GM18909 (cell line): ENCODE measurements at regions not wholly inside any gene's neighbourhood (a gene's known extent, or its start where the extent isn't known, plus 50 kb on each side); places are given as distances from the start of the nearest gene placed in this dataset.
"Not testable (repeated sequence)": the region's sequence is repeated elsewhere in the genome, so short reads cannot be mapped to it uniquely, and the experiment has no call there.

Source experiments
- ATAC-seq: cut with Tn5 transposase; IDR thresholded peaks from one replicate; pipeline ENCODE4 v1.9.1; 2021; ENCODE audit warnings: mild to moderate bottlenecking; ENCODE audit not compliant: unreplicated experiment, poor library complexity

DNA sequence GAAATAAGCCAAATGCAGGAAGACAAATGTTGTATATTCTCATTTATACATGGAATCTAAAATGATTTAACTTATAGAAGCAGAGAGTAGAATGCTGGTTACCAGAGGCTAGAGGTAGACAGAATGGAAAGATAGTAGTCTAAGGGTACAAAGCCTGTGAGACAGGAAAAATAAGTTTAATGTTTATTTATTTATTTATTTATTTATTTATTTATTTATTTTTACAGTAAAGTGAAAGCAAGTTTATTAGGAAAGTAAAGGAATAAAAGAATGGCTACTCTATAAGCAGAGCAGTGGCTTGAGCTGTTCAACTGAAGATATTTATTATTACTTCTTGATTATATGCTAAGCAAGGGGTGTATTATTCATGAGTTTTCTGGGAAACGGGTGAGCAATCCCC lies 203.2 kb downstream of the LAS1L start:
- no peak for ATAC-seq

DNA sequence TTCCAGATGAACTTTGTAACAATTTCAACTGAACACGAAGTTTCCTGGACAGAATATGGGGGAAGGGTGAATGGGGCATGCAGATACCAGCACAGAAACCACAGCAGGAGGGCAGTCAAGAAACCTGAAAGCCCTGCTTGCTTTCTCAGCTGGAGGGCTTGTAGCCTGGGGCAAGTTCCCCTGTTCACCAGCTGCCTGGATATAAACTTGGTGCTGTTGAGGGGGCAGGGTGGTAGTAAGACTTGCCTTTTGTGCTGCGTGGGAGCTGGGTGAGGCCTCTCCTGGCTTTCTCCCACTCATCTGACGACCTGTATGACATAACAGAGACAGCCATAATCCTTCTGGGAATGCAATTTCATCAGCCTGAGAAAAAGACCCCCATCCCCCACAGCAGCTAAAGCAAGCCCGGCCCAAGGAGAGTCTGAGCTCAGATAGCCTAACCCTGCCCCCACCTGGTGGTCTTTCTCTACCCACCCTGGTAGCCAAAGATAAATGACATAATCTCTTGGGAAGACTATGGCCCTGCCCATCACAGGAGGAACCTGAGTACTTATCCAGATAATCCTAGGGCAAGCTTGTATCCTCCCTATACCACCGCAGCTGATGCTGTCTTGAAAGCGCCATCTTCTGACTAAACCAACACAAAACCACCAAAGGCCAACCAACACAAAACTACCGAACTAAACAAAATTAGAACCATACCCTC lies 234.3 kb downstream of the LAS1L start:
- no peak for ATAC-seq

DNA sequence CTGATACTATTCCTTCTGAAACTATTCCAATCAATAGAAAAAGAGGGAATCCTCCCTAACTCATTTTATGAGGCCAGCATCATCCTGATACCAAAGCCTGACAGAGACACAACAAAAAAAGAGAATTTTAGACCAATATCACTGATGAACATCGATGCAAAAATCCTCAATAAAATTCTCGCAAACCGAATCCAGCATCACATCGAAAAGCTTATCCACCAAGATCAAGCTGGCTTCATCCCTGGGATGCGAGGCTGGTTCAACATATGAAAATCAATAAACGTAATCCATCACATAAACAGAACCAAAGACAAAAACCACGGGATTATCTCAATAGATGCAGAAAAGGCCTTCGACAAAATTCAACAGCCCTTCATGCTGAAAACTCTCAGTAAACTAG lies 251.7 kb downstream of the LAS1L start:
- ATAC-seq, result not testable (repeated sequence)

DNA sequence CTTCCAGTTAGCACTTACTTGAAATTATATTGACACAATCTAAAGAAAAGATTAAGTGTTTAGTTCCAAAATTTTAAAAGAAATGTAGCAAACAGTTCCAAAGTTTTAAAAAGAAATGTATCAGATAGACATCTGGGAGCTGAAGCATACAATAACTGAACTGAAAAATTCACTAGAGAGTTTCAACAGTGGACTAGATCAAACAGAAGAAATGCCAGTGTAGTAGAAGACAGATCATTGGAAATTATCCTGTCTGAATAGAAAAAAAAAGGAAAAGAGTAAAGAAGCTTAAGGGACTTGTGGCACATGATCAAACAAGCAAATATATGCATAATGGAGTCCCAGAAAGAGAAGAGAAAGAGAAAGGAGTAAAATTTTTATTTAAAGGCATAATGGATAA lies 261.4 kb downstream of the LAS1L start:
- no peak for ATAC-seq

DNA sequence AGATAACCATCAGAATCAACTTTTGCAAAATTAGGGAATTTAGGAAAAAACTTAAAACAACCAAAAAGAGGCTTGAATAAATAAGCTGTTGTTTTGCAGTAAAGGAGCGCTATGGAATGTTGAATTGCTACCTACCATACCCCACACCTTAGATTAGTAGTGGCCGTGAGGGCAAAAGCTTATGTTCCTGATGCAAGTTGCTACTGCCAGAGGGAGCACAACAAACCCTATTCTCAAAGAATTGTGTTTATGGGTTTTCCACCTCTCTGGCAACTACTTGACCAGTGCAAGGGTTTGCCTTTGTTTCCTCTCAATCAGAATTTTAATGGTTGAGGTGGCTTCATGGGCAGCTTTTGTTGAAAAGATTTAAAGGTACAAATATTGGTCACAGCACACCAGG lies 268.1 kb downstream of the LAS1L start:
- no peak for ATAC-seq

DNA sequence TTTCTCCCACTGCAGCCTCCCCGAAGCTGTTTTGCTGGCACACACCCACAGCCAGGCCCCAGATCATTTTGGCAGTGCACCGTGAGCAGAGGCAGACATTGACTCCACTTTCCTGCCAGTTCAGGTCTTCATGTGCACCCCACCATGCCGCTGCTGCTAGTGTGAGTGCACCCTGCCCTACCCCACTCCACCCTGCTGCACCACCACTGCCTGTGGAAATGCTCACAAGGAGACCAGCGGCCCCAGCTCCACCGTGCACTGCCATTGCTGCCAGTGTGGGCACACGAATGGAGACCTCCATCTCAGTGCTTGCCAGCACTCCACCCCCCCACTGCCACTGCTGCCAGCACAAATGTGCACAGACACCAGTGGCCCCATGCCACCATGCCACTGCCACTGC lies 277.6 kb upstream of the ZC4H2 start:
- no peak for ATAC-seq

DNA sequence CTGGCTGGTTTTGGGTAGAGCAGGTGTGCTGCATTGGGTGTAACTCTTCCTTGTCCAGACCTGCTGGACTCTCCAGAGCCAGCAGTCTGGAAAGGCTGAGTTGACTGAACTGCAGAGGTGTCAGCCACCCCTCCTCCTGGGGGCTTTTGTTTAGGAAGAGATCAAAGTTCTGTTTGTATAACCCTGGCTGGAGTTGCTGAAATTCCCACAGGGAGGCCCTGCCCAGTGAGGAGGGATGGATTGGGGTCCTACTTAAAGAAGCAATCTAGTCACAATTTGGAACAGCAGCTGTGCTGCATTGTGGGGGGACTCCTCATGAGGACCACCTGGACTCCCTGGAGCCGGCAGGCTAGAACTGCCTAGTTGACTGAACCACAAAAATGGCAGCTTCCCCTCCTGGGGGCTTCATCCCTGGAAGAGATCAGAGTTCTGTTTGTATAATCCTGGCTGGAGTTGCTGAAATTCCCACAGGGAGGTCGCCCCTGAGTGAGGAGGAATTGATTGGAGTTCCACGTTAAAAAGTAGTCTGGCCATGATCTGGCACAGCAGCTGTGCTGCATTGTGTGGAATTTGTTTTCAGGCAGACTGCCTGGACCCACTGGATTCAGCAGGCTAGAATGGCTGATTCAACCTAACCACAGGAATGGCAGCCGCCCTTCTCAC lies 264.9 kb upstream of the ZC4H2 start:
- no peak for ATAC-seq

DNA sequence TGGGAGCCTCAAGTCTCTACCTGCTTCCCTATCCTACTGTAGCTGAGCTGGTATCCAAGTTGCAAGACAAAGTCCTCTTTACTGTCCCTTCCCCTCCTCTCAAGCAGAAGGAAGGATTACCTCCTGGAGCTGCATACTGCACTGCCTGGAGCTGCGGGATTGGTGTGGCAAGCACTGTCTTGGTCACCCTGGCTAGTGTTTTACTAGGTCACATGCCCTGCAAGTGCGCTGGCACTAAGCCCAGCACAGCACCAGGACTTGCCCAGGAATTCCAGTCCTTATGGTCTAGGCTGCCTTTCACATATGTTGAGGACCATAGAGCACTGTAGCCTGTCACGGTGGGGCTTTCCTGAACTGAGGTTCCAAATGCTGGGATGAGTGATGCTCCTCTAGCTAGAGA lies 227.3 kb upstream of the ZC4H2 start:
- ATAC-seq, result no peak

DNA sequence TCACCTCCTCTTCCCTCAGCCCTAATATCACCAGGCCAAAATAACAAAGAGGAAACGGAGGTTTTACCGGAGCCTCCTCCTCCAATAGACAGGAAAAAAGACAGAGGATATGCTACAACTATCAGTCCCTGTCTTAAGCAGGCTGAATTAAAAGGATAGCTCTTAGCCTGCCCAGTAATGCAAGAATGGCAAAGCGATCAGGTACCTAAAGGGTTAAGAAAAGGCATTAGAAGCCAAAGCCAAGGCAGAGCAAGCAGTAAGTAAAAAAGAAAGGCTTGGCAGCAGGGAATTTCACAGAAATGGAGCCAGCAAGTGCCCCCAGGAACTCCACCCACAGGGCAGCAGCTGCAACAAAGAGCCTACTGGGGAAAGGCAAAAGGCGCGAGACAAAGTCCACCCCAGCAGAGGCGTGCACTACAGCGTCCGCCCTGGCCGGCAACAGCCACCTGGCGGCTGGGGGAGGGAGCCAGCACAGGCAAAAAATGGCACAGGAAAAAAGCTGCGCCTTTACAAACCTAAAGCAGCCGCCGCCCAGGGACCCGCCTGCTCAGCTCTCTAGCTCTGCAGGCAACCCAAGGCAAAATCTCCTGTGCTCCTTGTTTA lies 220.6 kb upstream of the ZC4H2 start:
- ATAC-seq, result no peak

DNA sequence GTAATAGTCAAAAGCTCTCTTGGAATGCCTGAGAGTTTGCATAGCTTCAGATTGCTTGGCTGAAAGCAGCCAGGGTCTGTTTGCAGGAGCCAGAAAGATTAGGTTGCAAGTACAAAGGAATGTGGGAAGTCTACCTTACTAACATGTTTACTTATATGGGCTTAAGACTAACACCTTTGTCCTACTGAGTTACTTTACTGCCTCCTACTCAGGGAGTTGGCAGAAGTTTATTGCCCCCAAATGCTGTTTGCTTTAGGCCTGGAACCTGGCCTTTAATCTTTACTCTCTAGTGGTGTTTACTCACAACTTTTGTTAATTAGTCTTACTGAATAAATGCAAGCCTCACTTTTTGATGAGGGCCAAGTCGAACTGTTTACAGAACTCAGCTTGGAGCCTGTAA lies 219.4 kb upstream of the ZC4H2 start:
- ATAC-seq, result no peak

DNA sequence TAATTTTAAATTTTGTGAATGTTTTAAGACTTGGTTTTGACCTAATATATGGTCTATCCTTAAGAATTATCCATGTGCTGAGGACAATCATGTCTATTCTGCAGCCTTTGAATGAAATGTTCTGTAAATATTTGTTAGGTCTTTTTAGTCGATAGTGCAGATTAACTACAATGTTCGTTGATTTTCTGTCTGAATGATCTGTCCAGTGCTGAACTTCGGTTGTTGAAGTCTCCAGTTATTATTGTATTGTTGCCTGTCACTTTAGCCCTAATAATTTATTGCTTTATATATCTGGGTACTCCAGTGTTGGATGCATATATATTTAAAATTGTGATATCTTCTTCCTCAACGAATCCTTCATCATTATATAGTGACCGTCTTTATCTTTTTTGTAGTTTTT lies 218.3 kb upstream of the ZC4H2 start:
- ATAC-seq, result no peak

DNA sequence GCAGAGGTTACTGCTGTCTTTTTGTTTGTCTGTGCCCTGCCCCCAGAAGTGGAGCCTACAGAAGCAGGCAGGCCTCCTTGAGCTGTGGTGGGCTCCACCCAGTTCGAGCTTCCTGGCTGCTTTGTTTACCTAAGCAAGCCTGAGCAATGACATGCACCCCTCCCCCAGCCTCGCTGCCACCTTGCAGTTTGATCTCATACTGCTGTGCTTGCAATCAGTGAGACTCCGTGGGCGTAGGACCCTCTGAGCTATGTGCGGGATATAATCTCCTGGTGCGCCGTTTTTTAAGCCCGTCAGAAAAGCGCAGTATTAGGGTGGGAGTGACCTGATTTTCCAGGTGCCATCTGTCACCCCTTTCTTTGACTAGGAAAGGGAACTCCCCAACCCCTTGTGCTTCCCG lies 187.1 kb upstream of the ZC4H2 start:
- not testable (repeated sequence) for ATAC-seq

DNA sequence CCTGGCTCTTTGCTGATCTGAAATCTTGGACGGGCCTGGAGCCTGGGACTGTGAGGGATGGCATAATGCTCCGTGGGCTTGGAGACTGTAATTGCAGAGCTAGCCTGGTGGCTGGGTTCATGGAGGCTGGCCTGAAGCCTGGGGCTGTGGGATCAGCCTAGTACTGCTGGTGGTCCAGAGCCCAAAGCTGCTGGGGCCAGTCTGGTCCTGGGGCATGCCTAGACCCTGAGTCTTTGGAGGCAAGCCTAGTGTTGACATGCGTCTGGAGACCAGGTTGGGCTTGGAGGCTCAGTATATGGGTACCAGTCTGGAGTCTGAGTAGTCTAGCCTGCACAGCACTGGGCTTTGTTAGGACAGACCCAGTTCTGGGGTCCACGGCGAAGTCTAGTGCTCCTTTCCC lies 172.0 kb upstream of the ZC4H2 start:
- ATAC-seq, result no peak

DNA sequence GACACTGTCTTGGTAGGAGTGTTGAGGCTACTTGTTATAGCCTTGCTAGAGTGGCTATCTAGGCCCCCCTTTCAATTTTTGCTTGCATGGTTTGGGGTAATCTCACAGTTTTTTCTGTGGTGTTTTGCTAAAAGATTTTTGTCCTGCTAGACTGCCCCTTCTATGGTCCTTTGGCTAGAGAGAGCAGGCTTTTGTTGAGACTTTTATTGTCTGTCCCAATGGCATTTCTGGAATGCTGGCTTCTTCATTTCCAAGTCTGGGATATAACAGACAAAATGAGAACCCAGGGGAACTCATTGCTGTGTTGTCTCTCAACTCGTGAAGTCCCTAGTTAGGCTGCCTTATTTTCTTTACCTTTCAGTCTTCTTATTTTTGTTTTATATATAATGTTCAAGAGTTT lies 160.2 kb upstream of the ZC4H2 start:
- ATAC-seq, result no peak

DNA sequence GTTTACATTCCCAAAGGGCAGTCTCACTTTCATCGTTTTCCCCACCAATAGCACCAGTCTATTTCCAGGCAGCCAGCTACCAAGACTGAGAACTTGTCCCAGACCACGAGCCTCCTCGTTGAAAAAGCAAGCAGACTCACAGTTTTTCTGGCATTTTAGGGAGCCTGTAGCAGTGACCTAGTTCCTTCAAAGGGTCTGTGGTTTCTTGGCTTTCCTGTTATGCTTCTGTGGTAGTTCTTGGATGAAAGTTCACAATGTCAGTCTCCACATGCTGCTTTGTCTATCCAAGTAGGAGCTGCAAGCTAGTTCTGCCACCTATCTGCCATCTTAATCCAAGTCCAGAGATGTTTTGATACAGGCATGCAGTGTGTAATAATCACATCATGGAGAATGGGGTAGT lies 151.6 kb upstream of the ZC4H2 start:
- no peak for ATAC-seq

DNA sequence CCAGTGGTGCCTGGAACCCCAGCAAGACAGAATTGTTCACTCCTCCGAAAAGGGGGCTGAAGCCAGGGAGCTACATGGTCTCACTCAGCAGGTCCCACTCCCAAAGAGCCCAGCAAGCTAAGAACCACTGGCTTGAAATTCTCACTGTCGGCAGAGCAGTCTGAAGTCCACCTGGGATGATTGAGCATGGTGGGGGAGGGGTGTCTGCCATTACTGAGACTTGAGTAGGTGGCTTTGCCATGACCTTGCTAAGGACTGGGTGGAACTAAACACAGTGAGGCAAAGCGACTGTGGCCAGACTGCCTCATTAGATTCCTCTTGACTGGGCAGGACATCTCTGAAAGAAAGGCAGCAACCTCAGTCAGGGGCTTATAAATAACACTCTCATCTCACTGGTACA lies 122.6 kb upstream of the ZC4H2 start:
- ATAC-seq, result no peak

DNA sequence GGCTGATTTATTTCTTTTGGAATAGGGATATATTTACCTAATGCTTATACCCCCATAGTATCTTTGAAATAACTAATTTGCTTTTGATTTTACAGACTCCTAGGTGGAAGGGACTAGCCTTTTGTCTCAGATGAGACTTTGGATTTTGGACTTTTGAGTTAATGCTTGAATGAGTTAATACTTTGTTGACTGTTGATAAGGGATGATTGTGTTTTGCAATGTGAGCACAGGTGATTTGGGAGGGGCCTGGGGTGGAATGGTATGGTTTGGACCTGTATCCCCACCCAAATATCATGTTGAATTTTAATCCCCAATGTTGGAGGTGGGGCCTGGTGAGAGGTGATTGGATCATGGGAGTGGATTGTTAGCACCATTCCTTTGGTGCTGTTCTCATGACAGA lies 117.4 kb upstream of the ZC4H2 start:
- no peak for ATAC-seq

DNA sequence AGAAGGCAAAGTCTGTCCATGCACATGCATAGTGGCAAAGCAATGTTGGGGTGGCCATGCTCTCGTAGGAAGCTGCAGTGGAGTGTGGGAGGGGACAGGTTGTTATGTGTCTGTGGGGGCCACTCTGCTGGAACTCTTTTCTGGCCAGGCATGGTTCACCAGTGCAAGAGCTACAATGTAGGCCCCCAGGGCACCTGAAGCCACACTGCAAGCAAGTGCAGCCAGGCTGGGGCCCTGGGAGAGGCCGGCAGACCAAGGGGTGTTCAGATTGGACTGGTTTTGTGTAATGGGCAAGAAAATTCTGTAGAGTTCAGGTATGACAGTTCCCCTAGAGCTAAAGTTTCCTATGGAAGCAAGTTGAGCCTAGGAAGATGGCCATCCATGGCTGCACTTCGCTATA lies 97.0 kb upstream of the ZC4H2 start:
- no peak for ATAC-seq

DNA sequence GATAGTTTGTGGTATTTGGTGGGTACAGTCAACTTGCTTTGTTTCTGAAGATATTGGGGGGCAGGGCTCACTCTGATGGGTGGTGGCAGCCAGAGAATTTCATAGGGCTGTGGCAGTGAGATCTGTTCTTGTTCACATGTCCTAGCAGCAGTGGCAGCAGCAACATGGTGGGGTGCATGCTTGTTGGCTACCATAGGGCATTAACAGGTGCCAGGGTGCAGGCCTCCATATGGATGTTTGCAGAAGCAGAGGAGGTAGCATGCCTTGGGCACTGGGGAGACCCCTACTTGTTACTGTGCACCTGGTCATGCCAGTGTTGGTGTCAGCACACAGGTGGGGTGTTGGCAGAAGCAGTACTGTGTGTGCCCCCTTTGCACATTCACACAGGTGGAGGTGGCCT lies 96.3 kb upstream of the ZC4H2 start:
- no peak for ATAC-seq

DNA sequence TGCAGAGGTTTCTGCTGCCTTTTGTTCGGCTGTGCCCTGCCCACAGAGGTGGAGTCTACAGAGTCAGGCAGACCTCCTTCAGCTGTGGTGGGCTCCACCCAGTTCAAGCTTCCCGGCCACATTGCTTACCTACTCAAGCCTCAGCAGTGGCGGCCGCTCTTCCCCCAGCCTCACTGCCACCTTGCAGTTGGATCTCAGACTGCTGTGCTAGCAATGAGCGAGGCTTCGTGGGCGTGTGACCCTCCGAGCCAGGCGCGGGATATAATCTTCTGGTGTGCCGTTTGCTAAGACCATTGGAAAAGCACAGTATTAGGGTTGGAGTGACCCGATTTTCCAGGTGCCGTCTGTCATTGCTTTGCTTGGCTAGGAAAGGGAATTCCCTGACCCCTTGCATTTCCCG lies 82.4 kb upstream of the ZC4H2 start:
- ATAC-seq, result not testable (repeated sequence)

DNA sequence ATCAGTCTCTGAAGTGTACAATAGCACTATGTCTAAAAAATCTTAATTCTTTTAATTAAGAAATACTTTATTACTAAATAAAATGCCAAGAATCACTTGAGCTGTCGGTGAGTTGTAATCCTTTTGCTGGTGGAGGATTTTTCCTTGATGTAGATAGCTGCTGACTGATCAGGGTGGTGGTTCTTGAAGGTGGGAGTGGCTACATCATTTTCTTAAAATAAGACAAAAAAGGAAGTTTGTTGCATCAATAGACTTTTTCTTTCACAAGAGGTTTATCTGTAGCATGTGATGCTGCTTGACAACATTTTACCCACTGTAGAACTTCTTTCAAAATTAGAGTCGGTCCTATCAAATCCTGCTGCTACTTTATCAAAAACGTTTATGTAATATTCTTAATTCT lies 68.8 kb upstream of the ZC4H2 start:
- ATAC-seq, result no peak

DNA sequence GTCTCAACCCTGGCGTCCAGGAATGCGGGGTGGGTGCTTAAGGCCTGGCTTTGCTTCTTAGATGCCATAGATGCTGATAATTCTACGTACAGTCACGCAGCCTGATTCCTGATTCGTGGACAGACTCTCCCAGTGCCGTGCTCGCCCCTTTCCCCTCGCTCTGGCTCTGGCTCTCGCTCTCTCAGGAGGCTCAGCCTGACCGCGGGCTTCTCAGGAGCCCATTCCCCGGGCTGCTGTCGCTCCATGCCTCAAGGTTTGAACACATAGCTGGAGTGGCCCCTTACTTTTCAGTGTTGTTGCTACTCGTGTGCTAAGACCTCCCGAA lies 59.2 kb upstream of the ZC4H2 start:
- ATAC-seq, result peak; percentile 39
